ENCODE measurements at regions not wholly inside any gene's neighbourhood (a gene's known extent, or its start where the extent isn't known, plus 50 kb on each side); places are given as distances from the start of the nearest gene placed in this dataset.

GRCh38 chr20:37586078-37586477 is 58.4 kb upstream of the BLCAP start:
- TF ChIP-seq POLR2A (IDR thresholded peaks at IDR 0.05) = no peak
- no peak for TF ChIP-seq CTCF (IDR thresholded peaks at IDR 0.05)
